ENCODE measurements at regions not wholly inside any gene's neighbourhood (a gene's known extent, or its start where the extent isn't known, plus 50 kb on each side); places are given as distances from the start of the nearest gene placed in this dataset.
"Not testable (repeated sequence)": the region's sequence is repeated elsewhere in the genome, so short reads cannot be mapped to it uniquely, and the experiment has no call there.

- ATAC-seq, result no peak
- no peak for DNase-seq (ENCODE audit: low spot score)
These were observed 505.1 kb downstream of the LTN1 start for GRCh38 chr21:28487455-28488070.

DNA sequence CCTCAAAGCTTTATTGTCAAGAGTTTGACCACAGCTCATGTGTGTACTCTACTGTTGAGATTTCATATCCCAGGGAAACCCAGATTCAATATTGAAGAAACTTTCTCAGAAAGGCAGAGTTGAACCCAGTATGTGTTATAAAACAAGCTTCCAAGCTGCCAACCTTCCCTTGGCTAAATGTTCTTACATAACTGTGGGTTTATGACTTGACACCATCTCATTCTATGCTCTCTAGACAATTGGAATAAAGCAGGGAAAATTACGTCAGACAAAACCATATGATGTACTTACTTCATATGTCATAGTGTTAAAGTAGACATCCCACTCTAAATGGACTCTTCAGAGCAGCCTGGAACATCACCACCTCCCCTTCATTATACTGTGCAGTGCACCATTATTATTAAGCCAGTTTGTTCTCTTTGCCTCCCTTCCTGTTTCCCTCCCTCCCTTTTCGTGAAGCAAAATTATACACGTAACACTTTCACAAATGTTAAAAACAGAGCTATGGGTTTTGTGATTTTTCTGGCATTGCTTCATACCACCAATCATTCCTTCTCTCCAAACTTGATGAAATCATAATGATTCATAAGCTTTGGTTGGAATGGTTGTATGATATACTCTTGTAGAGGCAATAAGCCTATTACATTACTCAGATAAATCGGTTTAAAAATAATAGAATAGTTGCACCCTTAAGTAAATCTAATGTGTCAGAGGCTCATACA, 507.2 kb downstream of the LTN1 start:
- DNase-seq (ENCODE audit: low spot score) (no peak), ATAC-seq (no peak)

DNA sequence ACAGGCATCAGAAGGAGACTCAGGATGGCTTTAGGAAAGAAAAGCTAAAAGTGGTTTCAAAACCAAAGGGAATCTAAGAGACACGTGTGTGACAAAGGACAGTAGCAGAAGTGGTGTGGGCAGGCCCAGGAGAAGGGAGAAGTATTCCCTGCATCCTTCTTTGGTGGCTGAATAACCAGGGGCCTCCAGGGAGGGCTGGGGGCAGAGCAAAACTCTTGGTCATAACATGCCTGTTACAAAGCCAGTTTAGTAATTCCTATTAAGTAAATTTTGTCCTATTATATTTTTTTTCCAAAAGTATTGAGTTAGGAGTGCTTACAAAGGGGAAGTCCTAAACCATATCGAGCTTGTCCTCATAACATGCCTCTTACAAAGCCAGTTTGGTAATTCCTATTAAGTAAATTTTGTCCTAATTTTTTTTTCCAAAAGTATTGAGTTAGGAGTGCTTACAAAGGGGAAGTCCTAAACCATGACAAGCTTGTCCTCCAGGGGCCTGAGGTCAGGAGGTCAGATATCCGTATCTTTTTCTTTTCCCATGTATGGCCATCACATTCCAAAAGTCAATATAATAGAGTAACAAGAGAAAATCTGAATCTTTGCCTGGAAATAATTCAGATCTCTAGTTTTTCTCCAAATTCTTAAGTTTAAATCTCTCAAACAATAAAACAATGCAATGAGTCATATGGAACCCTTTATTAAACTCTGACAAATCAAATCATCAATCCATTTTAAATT, 509.2 kb downstream of the LTN1 start:
- ATAC-seq, result no peak
- DNase-seq (ENCODE audit: low spot score), result no peak

GRCh38 chr21:28482657-28483056, 510.0 kb downstream of the LTN1 start:
- ATAC-seq (peak; percentile 85), DNase-seq (ENCODE audit: low spot score) (no peak)

DNA sequence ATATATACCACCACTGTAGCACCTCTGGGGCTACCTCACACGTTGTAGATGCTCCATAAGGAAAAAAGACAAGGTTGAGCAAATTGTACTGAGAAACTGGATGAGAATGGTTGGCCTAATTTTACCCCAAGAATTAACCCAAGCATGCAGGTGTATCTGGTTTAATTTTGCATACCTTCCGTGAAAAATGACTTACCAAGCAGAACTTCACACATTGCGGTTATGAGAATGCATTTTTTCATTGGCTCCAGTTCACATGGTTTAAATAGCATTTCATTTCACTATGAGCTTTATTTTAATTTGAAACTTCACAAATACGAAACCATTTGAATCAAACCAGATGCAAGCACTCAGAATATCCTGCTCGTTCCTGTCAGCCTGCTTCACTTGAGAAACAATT, 512.2 kb downstream of the LTN1 start:
- DNase-seq (ENCODE audit: low spot score) (no peak), ATAC-seq (no peak)

DNA sequence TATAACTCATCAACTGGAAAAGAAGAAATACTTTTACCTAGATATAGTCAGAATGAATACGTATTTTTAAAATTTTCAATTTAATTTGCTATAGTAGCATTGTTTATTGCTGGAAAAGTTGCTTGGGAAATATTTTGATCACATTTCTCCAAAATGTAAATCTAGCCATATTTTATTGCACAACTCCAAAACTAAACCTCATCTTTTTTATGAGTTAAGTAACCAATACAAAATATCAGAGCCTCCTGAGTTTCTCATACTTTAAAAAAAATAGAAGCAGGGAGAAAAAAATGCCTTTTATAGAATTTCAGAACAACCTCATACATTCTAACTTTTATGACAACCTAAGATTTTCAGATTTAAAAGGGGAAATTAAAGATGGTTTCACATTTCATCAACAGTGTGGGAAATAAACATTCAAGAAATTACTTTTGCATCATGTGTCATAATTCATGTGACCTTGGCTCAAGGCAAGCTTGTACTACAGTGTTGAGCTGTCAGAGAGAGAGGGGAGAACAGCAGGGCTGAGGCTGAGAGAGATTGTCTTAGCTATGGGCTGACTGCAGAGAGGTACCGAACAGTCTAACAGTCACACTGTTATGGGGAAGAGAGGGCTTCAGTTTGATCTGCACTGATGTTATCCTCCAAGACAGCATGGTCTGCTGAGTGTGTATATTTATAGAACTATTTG, 519.0 kb downstream of the LTN1 start:
- ATAC-seq (no peak), DNase-seq (ENCODE audit: low spot score) (no peak)

DNA sequence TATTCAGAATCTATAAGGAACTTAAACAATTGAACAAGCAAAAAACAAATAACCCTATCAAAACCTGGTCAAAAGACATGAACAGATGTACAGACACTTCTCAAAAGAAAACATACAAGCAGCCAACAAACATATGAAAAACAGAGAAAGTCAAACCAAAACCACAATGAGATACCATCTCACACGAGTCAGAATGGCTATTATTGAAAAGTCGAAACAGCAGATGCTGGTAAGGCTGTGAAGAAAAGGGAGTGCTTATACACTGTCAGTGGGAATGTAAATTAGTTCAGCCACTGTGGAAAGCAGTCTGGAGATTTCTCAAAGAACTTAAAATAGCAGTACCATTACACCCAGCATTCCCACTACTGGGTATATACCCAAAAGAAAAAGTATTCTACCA, 520.1 kb downstream of the LTN1 start:
- ATAC-seq; DNase-seq (ENCODE audit: low spot score): not testable (repeated sequence)

DNA sequence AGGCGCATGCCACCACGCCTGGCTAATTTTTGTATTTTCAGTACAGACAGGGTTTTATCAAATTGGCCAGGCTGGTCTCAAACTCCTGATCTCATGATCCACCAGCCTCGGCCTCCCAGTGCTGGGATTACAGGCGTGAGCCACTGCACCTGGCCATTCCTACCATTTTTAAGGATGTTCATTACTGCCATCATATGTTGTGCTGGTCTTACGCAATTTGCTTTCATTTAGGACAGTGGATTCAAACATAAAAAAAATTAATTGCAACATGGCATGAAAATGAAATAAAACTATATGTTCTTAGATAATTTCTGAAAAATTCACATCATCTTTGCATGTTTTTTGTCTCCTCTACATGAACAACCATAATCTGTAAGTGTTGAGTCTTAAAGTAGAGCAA, 527.7 kb downstream of the LTN1 start:
- DNase-seq (ENCODE audit: low spot score) (no peak), ATAC-seq (no peak)

- no peak for DNase-seq (ENCODE audit: low spot score)
- no peak for ATAC-seq
These were observed 528.6 kb downstream of the LTN1 start for GRCh38 chr21:28464095-28464494.

DNA sequence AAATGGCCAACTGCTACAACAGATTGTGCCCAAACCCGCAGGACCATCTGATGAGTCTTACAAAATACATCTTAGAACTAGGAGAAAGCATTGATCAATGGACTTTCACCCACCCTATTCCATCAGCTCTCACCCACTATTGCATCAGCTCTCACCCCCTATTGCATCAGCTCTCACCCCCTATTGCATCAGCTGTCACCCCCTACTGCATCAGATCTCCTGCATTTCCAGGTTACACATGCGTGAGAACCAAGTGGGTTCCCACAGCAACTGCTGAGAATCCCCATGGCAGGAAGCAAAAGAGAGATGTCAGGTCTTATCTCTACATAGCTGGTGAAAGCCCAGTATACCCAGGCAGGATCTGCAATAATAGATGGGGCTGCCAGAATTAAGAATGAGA, 533.5 kb downstream of the LTN1 start:
- no peak for ATAC-seq
- DNase-seq (ENCODE audit: low spot score), result no peak

DNA sequence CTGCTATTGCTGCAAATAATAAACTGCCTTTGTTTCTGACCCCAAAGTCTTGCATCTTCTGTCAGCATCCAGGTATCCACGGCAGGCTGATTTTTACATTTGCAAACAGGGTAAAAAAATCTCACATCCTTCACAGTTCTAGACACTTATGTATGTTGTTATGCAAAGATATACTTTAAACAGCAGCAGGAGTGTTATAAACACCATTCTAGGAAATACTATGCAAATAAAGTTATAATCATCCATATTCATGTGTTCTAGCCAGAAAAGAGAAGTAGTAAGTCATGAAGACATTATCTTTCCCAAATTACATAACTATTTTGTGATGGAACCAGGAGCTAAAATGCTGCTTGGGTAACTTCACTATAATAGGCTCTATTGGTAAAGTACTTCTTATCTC, 534.2 kb downstream of the LTN1 start:
- no peak for DNase-seq (ENCODE audit: low spot score)
- ATAC-seq, result no peak

GRCh38 chr21:28455253-28455600, 537.5 kb downstream of the LTN1 start:
- DNase-seq (ENCODE audit: low spot score), result no peak
- peak; percentile 31 for ATAC-seq

DNA sequence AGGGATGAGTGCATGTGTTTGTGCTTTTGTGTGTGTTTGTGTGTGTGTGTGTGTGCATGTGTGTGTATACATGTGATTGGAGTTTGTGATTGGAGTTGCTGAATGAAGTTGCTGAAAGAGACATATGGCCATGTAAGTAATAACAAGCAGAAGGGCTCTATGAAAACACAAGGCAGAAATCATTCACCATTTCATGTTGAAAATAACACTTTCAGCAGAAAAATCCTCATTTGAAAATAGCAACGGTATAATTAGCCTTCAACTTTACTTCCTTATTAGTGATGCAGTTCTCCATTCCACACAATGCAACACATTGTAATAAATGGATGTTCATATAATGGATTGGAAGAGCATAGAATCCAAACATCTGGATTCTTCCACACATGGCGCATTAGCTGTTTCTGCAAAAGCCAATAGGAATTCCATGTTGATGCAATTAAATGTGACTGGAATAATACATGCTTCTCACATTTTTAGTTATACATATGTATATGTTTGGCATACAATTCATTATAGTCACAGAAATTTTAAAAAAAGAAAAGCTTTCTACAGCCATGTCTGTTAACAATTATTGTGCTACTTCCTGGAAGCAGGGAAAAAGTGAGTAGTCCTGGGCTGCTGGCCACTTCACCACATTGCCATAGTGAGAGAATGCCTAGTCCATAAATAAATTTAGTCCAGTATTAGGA, 538.0 kb downstream of the LTN1 start:
- no peak for ATAC-seq

DNA sequence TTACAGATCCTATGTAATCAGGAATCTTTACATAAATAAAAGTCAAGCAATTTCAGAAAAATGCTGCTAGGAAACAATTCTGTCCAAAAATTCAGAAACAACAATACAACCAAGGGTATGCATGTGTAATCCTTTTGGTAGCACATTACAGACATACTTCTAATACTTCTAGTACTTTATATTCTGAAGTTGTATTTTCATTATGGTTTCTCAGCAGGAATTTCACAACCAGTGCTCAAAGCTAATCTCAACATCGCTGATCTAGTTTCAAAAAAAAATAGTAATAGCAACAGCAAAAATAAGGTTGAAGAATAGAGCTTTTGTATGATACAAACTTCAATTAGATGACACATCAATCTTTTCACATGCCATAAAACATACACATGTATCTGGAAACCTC, 545.2 kb downstream of the LTN1 start:
- DNase-seq (ENCODE audit: low spot score) (no peak), ATAC-seq (no peak)

More for the DNA sequence above, 538.0 kb downstream of the LTN1 start:
- no peak for DNase-seq (ENCODE audit: low spot score)

GRCh38 chr21:28445141-28445830, 547.4 kb downstream of the LTN1 start:
- ATAC-seq (no peak), DNase-seq (ENCODE audit: low spot score) (no peak)

GRCh38 chr21:28444557-28444956, 548.1 kb downstream of the LTN1 start:
- no peak for ATAC-seq
- DNase-seq (ENCODE audit: low spot score), result no peak

DNA sequence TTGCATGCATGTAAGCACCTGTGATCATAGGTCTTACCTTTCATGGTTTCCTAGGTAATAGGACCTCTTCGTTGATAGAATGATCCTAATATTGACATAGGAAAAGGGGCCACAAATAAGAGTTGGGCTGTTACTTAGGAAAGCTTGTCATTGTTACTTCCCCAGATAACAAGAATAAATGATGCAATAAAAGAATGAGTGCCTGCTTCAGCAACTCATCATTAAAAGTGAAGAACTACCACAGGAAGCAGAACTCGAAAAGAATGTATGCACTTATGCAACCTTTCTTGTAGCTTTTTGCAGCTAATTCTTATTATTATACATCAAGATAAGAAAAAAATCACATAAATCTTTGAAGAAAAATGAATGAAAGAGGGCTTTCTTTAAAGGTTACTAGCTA, 548.6 kb downstream of the LTN1 start:
- no peak for ATAC-seq
- DNase-seq (ENCODE audit: low spot score), result no peak

- ATAC-seq (no peak), DNase-seq (ENCODE audit: low spot score) (no peak)
These were observed 550.1 kb downstream of the LTN1 start for GRCh38 chr21:28442624-28443023.

GRCh38 chr21:28442085-28442484, 550.6 kb downstream of the LTN1 start:
- DNase-seq (ENCODE audit: low spot score) (no peak), ATAC-seq (no peak)

GRCh38 chr21:28439788-28440187, 552.9 kb downstream of the LTN1 start:
- DNase-seq (ENCODE audit: low spot score) (no peak), ATAC-seq (no peak)

GRCh38 chr21:28439251-28439650, 553.4 kb downstream of the LTN1 start:
- DNase-seq (ENCODE audit: low spot score), result no peak
- ATAC-seq, result no peak
